Activated T-cell treated with anti-CD3 and anti-CD28 coated beads for 48 hours (primary cell): ENCODE measurements at regions not wholly inside any gene's neighbourhood (a gene's known extent, or its start where the extent isn't known, plus 50 kb on each side); places are given as distances from the start of the nearest gene placed in this dataset.

Experiments
- DNase-seq: peaks from one replicate; pipeline ENCODE4 v3.0.0-alpha.2; 2020; ENCODE audit warnings: low read depth

GRCh38 chr9:13990331-13990730 lies 323.6 kb downstream of the NFIB start:
- DNase-seq, result no peak

GRCh38 chr9:13988944-13989343 lies 325.0 kb downstream of the NFIB start:
- DNase-seq, result no peak

DNA sequence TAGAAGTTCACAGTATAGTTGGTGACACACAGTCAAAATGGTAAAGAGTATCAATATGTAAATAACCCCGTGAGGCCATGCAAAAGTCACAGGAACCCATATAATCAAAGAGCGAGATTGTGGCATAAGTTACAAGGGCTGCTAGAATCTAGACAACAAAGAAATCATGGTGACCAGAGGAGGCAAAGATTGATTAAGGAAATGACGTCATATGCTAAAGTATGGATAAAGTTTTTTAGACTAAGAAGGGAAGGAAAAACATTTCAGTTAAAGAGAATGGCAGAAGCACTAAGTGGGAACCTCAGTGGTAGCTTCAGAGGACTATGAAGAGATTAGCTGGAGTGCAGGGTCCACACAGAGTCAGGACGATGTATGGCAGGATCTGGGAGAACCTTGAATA lies 330.3 kb downstream of the NFIB start:
- DNase-seq, result no peak

DNA sequence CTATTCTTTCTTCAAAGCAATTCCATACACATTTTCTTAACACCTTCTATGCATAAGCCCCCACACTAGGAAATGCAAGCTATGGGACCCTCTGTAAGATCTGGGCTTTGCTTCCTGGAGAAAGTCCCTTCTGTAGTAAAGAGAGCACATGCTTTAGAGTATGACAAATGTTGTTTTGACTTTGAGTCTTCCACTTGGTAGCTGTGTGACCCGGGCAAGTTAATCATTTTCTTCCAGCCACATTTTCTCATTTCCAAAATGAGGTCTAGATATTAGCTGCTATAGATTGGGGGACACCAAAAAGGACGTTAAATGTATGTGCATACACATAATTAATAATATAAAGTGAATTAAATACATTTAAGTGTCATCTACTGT lies 334.0 kb downstream of the NFIB start:
- no peak for DNase-seq

- no peak for DNase-seq
These were observed 338.2 kb downstream of the NFIB start for GRCh38 chr9:13975611-13976290.

DNA sequence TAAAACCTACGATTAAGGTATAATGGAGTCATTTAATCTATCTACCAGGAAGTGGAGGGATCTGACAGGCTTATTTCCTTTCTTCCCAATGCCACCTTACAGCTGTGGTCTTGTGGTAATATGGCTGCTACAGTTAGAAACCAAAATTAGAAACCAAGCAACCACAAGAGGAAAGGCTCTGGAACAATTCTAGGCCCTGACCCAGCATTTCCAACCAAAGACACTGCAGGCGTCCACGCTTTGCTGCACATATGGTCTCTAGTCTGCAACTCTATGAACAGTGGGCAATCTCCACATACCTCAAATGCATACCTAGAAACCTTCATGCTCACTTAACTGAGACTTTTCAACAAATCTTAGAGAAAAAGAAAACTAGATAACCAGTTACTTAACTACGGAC lies 339.1 kb downstream of the NFIB start:
- DNase-seq, result no peak

- DNase-seq, result no peak
These were observed 341.8 kb downstream of the NFIB start for GRCh38 chr9:13971966-13972655.

DNA sequence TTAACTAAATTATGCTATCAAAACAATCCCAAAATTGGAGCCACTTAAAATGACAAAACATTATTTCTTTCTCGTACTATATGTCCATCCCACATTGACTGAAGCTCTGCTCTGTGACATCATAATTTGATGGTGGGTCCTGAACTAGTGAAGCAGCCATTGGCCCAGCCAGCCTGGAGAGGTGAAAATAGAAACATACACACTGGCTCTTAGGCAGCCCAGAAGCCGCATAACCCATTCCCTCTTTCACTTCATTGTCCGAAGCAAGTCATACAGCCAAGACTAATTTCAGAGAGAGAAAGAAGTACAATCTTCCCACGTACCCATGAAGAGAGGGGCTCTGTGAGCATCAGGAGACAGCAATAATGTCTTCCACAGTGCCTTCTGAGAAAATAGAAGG lies 342.5 kb downstream of the NFIB start:
- DNase-seq, result no peak

DNA sequence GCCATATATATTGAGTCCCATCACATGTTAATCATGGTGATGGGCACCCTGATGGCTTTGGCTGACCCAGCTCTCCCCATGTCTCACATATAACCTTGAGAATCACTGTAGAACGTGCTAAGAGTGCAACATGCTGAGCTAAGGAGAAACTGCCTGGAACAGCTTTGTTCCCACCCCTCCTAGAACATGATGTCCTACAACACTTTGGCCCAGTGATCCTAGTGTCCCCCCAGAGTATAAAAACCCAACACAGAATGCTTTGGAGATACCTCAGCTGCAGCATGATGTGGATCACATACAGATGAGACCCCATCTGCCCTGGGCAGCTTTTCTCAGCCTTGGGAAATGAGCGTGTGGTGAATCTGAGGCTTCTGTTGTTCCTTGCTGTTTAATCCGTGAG lies 343.5 kb downstream of the NFIB start:
- DNase-seq, result no peak

DNA sequence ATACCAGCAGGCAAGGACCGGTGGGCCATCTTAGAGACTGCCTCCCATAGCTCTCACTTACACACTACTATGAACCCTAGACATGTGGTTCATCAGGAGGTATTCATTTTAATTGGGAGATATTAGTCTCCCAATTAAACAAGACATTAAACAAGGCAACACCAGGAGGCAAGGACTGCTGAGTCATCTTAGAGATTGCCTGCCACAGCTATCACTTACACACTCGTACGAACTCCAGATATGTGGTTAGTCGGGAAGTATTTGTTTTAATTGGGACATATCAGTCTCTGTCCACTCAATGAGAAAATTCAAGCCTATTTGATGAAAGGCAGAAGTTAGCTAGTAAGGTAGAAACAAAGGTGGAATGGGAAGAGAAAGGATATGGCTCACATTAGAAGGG lies 343.9 kb downstream of the NFIB start:
- no peak for DNase-seq

DNA sequence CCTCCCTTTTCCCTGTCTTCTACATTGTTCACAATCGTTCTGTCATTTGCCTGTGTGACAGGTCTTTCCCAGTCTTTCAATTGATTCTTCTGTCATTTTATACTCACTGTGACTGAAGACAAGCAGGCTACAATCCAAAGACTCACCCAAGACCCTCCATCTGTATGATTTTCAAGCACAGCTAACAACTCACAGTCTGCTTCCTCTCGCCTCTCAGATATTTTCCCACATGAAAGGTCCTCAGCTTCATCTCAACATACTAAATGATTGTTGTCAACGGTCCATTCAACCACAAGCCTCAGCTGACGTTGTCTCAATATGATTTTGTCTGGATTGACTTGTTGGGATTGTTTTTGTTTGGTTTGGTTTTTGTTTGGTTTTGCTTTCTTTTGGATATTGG lies 346.5 kb downstream of the NFIB start:
- DNase-seq, result no peak

- DNase-seq, result no peak
These were observed 346.9 kb downstream of the NFIB start for GRCh38 chr9:13967011-13967410.

- DNase-seq, result no peak
These were observed 350.8 kb downstream of the NFIB start for GRCh38 chr9:13963005-13963653.

GRCh38 chr9:13962006-13962405 lies 351.9 kb downstream of the NFIB start:
- no peak for DNase-seq

DNA sequence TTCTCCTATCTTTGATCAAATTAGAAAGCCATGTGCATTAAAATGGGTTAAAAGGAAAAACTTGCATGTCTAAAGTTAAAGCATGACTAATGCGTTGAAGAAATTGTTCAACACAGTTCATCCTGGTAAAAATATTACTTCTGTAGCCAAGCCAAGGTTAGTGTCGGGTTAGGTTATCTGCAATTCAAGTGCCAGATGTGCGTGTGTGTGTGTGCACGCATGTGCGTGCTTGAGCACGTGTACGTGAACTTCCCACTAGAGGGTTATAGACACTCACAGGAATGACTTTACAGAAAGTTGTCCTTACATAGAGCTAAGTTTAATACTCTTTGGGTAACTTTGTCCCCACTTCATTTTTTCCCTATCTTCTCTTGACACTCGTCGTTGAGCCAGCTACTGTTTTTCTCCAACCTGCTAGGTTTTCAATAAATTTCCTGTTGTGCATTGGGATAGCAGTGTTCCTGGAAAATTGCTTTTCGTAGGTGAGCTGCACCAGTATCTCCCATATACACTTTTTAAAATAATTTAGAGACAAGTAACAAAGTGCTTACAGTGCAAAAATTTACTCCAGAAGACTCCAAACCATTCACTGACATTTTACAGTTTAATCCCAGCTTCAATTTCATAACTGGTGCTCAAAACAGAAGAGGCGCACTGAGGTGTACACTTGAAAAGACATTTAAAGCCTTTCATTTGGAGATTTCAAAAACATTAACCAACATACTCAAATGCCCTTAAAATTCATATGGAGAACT lies 353.8 kb downstream of the NFIB start:
- DNase-seq, result no peak

GRCh38 chr9:13958672-13959071 lies 355.3 kb downstream of the NFIB start:
- no peak for DNase-seq

DNA sequence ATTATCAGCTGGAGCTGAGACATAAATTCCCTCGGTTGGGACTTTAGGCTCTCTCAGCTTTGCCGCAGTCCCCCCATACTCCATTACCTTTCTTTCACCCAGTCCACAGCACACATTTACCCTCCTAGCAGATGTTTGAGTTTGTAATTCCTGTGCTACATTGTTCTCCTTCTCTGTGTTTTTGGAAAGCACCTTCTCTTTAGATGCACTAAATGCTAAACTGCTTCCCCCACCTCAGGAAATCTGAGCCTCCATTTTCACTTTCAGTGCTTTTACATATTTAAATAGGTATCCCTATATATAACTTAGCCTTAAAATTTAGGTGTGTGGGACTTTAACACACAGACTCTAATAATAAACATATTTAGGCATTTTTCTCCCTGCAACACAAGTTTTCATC lies 356.9 kb downstream of the NFIB start:
- DNase-seq, result no peak

GRCh38 chr9:13956107-13956506 lies 357.8 kb downstream of the NFIB start:
- DNase-seq, result no peak

DNA sequence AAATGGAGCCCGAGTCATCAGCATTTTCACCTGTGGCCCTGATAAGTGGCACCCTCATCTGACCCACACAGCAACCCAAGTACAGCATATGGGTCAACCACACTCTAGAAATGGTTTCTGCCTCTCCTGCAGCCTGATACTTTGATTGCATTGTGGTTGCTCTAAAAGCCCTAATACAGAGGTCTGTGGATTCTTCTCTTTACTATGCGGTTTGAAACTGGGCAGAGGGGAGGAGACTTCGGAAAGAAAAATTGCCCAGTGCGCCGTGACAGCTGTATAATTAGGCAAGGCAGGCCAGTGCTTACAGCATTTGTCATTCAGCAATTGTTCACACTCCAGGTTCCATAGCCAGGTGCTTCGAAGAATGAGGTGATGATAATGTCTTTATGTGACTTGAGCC lies 361.0 kb downstream of the NFIB start:
- DNase-seq, result no peak

DNA sequence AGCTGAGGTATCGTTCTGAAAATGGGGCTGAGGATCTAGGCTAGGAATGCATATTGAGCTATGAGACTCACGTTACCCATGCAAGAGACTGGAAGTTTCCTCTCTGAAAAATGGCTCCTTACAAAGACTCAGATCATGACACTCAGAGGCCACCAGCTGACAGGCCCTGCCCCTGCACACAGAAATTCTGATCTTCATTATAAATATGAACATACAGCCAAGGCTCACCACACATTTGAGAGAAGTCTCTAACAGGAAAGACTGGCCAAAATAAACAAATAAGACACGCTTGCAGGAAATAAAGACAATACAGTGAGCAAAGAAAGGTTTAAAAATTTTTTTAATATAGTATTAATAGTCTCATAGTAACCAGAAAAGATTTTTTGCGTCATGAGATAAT lies 365.9 kb downstream of the NFIB start:
- no peak for DNase-seq

DNA sequence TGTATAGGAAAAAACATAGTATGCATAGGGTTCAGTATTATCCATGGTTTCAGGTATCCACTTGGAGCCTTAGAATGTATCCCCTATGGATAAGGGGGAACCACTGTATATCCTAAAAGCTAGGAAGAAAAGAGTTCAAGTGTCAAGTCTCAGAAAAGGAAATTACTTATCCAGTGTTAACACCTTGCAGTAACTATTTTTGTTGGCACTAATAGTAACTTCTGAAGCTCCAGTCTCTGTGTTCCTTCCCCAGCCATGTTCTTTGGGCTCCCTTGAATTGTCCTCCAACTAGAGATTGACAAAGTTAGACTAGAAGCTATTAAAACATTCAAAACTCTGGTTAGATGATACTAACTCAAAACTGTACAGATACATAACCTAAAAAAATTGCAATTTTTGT lies 370.8 kb downstream of the NFIB start:
- no peak for DNase-seq

DNA sequence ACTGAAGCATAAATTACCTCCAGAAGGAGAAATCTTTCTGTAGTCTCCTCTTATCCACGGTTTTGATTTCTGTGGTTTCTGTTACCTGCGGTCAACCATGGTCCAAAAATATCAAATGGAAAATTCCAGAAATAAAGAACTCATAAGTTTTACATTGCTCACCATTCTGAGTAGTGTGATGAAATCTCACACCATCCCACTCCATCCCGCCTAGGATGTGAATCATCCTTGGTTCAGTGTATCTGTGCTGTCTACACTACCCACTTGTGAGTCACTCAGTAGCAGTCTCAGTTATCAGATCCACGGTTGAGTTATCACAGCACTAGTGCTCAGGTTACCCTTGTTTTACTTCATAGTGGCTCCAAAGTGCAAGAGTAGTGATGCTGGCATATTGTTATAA lies 371.2 kb downstream of the NFIB start:
- DNase-seq, result peak; percentile 2

DNA sequence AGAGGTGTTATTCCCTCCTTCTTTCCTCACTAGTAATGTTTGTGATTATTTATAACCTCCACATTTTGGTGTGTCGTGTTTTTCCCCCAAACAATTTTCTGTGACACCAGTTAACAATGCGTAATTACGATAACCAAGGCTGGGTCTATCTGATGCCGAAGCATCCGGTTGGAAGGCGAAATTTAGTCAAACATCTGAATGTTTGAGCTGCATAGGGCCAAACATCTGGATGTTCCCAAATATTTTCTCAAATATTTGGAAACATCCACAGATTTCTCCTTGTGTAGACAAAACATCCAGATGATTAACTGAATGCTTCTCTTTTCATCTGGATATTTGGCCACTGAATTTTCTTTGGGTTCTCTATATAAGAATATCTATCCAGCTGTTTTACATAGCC lies 371.7 kb downstream of the NFIB start:
- DNase-seq, result no peak
